GM19324 (cell line): ENCODE measurements at regions not wholly inside any gene's neighbourhood (a gene's known extent, or its start where the extent isn't known, plus 50 kb on each side); places are given as distances from the start of the nearest gene placed in this dataset.
"Not testable (repeated sequence)": the region's sequence is repeated elsewhere in the genome, so short reads cannot be mapped to it uniquely, and the experiment has no call there.

Source experiments
- ATAC-seq: cut with Tn5 transposase; IDR thresholded peaks from one replicate; pipeline ENCODE4 v1.9.1; 2021; ENCODE audit warnings: mild to moderate bottlenecking, moderate library complexity; ENCODE audit not compliant: unreplicated experiment, low FRiP score

GRCh38 chrX:122941806-122942205, 242.3 kb upstream of the GRIA3 start:
- no peak for ATAC-seq

DNA sequence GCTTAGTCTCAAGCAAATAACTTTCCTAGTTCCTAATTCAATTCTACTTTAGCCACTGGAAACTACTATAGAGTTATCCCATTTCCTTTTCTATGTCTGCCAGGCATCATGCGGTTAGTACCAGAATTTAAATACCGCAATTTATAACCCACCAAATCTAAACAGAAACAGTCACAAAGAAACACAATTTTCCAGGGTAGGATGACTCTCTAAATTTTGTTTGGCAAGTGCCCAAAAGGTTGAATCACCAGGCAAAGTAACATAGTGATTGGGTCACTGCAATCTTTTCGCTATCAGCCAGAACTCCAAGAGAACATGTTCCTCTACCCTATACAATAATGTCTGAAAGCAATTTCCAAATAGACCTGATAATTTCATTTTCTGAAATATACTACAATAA, 240.2 kb upstream of the GRIA3 start:
- no peak for ATAC-seq

DNA sequence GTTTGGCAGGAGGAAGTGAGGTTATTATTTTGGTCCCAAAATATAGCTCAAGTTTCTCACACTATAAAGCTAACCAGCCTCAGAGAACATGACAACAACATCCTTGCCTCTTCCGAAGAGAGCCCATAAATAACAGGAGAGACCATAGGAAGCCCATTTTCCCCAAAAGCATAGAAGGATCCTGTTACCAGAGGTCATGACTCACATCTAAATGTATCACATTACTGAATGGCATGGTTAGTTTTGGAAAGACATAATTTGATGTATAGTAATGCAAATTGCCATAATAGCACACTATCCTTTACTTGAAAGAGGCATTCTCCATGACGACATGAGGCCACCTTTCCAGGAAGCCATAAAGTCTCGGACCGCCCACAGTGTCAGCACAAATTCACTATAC, 238.8 kb upstream of the GRIA3 start:
- ATAC-seq: no peak

- ATAC-seq: no peak
These were observed 211.5 kb upstream of the GRIA3 start for GRCh38 chrX:122972604-122973003.

DNA sequence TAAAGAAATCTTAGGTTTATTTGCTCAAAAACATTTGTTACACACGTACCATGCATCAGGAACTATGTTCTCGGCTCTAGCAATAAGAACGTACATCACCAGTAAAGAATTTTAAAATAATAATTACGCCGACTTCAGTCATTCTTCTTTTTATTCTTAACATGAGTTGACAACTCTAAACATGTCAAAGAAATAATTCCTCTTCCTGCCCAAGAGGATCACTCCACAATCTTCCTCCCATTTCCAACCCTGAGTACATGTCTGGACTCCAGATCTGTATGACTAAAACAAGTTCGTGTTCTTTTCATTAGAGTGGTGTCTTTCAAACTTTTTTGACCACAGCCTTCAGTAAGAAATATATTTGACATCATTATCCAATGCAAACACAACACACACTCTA, 201.6 kb upstream of the GRIA3 start:
- no peak for ATAC-seq

DNA sequence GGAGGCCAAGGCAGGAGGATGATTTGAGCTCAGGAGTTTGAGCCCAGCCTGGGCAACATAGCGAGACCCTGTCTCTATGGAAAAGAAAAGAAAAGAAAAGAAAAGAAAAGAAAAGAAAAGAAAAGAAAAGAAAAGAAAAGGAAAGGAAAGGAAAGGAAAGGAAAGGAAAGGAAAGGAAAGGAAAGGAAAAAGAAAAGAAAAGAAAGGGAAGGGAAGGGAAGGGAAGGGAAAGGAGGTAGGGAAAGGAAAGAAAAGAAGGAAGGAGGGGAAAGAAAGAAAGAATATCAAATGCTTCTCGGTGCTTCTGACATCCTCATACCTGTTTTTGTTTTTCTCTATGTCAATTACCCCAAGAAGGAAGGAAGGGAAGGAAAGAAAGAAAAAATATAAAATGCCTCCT, 181.2 kb upstream of the GRIA3 start:
- ATAC-seq: not testable (repeated sequence)

- no peak for ATAC-seq
These were observed 170.9 kb upstream of the GRIA3 start for GRCh38 chrX:123013141-123013540.

DNA sequence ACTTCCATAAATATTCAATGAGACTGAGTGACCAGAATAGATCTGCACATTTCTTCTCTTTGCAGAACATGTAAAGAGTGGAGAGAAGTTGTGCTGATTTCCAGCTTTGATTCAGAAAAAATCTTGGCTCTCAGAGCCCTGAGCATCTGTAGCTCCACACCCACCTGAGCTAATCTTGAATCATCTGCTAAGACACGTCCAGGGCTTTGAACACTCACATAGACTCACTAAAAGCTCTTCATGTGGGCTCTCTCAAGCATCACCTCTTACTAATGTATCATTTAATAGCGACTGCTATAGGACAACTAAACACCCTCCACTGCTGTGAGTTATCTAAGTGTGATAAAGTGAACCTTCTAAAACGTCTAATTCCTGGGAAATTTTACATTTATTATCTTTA, 147.7 kb upstream of the GRIA3 start:
- no peak for ATAC-seq

DNA sequence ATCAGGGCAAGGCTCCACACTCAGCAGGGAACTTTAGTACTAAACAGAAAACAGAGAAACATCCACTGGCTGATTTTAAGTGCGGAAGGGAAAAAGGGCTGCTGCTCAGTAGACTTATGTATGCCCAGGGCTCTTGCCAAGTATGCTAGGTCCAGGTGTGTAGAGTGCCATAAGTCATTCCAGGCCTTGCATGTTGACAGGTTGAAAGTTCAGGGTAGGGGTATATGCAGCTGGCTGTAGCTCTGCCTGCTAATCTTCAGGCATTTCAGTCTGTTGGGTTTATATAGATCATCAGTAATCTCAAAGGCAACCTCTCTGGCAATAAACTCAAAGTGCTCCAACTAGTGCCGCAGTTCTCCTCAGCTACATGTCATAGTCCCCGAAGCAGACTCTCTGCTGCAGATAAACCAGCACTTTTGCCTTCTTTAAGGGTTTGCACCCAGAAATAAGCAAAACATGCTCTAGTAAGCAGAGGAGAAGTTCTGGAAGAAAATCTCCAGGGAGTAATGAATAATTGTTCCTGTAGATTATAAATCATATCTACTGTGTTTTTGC, 134.9 kb upstream of the GRIA3 start:
- ATAC-seq: no peak

DNA sequence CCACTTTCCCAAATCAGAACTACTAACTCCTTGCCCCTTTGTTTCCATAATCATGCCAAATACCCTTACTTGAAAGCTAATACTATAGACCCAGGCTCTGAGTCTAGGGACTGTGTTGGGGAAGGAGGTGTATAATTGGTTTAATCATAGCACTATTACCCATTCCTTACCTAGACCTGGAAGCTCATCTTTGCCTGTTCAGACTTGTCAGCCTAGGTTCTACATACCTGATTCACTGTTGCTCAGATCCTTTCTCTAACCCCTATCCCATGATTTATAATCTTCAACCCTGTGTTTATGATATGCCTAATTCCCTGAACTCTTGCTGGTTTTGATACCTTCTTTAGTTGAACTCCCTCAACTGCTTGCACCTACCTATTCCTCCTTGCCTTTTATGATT, 123.1 kb upstream of the GRIA3 start:
- ATAC-seq: no peak

DNA sequence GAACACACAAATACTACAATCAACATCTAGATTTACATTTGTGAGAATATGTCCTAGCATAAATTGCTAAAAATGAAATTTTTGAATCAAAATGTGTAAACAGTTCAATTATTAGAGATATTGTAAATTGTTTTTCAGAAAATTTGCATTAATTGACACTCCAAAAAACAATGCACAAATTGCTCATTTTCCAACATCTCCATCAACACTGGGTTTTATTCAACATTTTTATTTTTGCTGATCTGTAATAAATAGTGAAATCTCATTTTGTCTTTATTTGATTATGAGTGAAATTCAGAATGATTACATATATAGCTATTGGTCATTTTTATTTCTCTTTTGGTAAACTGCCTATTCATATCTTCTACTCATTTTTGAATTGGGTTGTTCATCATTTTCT, 120.0 kb upstream of the GRIA3 start:
- no peak for ATAC-seq

- no peak for ATAC-seq
These were observed 111.2 kb upstream of the GRIA3 start for GRCh38 chrX:123072686-123073385.

DNA sequence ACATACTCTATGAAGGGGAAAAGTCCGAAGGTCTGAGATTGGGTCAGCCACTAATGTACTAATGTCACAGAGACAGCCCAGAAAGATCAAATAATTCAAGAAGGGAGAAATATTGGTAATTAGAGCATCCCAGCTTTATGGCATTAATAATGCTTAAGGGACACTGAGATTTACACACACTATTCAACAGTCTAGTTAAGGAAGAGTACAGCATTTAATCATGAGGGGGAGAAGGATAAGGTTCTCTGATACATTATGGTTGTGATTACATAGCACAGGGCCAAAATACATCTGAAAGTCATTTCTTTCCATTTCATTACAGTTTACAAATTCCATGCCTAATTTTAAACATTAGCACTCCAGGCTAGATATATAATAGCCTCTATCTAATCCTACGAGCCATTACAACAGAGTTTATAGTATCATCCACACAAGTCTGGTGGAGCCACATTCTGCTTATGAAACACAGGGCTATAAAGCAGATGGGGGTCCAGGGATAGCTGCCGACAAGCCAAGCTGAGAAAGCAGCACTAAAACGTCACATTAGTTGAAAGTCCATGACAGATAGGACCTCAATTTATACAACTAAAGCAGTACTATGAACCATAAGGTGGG, 108.0 kb upstream of the GRIA3 start:
- ATAC-seq: no peak

DNA sequence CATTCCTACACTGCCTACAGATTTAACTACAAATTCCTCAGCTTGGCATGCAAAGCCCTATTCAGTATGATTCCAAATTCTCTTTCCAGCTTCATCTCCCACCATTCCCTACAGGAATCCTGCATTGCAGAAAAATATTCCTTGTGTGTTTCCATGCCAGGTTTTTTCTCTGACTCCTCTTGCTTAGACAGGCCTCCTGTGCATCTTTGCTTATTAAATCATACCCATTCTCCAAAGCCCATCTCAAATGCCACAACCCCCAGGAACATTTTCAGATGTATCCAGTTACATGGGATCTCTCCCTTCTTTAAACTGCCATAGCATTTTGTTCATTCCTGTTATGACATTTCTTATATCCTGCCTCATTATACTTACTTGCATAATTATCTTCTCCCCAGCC, 106.4 kb upstream of the GRIA3 start:
- ATAC-seq: no peak

DNA sequence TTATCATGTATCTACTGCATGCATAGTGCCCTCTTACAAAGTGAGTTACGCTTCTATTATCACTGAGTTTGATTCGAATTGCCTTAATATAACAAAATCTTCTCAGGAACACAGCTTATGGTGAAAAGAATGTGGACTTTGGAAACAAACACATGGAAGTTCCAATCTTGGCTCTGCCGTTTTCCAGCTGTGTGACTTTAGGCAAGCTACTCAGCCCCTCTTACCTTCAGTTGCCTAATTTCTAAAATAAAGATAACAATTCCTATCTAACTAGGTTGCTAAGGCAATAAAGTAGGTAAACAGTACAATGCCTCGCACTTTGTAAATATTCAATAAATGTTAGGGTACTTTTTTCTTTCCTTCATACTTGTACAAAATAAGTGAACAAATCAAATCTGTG, 104.0 kb upstream of the GRIA3 start:
- ATAC-seq: no peak

DNA sequence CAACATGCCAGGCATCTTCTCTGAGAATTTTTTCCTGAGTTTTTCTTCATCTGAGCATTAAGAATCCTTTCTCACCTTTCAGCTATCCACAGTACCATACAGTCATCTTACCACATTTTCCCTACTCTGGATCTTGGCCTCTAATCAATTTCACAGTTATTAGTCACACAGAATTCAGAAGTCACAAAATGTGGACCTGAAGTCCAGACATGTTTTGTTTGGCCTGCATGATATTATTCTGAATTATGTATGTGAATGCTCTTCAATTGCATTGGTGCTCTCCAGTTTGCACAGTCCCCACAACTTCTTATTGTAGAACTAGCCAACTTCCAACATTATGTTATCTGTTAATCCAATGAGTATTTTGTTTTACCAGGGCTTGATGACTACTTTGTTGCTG, 102.3 kb upstream of the GRIA3 start:
- ATAC-seq: no peak

DNA sequence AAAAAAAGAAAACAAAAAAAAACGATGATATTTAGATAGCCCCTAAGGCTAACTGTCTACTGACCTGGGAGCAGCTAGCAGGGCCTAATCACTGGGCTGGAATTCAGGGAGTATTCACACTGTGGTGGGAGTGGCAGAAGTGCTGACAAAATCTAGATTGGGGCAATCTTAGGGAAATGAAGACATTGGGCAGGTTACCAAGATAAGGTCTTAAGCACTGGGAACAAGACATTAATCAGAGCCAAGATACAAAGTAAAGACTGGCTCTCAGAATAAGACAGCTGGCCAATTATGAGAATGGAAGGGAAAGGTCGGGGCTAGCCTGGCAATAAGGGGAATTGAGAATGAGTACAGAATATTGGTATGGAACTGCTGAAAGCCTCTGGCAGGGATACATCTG, 100.2 kb upstream of the GRIA3 start:
- ATAC-seq: no peak

- ATAC-seq: no peak
These were observed 99.3 kb upstream of the GRIA3 start for GRCh38 chrX:123084797-123085196.

- ATAC-seq: no peak
These were observed 98.7 kb upstream of the GRIA3 start for GRCh38 chrX:123085311-123085940.

- no peak for ATAC-seq
These were observed 97.3 kb upstream of the GRIA3 start for GRCh38 chrX:123086768-123087167.

GRCh38 chrX:123087326-123087725, 96.8 kb upstream of the GRIA3 start:
- no peak for ATAC-seq

DNA sequence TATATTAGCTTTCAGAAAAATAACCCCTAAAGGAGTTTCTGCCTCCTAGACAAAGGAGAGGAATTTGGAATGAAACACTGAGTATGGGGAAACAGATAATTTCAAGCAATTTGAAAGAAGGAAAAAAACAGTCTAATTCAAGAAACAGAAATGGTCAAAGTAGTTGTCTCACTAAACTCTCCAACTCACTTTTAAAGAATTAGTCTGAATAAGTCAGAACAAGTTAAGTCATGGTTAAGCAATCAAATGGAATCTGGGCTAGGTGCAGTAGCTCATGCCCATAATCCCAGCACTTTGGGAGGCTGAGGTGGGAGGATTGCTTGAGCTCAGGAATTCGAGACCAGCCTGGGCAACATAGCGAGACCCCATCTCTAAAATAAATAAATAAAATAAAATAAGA, 95.7 kb upstream of the GRIA3 start:
- ATAC-seq: no peak
